IMR-90 (cell line): ENCODE measurements at regions not wholly inside any gene's neighbourhood (a gene's known extent, or its start where the extent isn't known, plus 50 kb on each side); places are given as distances from the start of the nearest gene placed in this dataset.

Source experiments
- POLR2A ChIP-seq: IDR thresholded peaks from 2 replicates; pipeline ENCODE4 v1.6.1; 2012; ENCODE audit warnings: mild to moderate bottlenecking, low read depth, low read length
- SMC3 ChIP-seq: fragments of 150-350 bp; IDR thresholded peaks from 2 replicates; pipeline ENCODE4 v1.6.1; 2016; ENCODE audit warnings: low read depth, mild to moderate bottlenecking, antibody characterized with exemption, low read length, moderate library complexity
- TF ChIP-seq, protein P1 (sequence below): conservative IDR thresholded peaks from 2 replicates; pipeline ENCODE4 v1.5.1; 2012; ENCODE audit warnings: mild to moderate bottlenecking, low read depth, low read length, improper control_type of control experiment
- TF ChIP-seq, protein P2 (sequence below): fragments of 150-350 bp; IDR thresholded peaks from 2 replicates; pipeline ENCODE4 v1.6.1; 2016; ENCODE audit warnings: low read depth, mild to moderate bottlenecking, low read length, moderate library complexity, borderline replicate concordance

DNA sequence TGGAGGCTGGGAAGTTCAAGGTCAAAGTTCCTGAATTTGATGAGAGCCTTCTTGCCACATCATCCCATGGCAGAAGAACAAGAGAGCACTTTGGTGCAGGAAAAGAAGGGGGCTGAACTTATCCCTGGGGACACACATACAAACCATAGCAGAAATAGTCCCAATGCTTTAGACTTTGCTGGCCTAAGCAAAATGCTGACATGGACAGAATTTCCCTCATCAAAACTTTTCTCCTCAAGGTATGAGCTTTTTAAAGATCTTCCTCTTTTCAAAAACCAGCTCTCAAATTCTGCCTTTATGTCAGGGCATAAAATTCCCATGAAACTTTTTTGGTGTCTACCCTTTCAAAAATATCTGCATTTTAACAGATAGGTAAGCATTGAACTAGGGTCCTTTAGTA lies 341.8 kb upstream of the SMARCA2 start:
- TF ChIP-seq, protein P1, sequence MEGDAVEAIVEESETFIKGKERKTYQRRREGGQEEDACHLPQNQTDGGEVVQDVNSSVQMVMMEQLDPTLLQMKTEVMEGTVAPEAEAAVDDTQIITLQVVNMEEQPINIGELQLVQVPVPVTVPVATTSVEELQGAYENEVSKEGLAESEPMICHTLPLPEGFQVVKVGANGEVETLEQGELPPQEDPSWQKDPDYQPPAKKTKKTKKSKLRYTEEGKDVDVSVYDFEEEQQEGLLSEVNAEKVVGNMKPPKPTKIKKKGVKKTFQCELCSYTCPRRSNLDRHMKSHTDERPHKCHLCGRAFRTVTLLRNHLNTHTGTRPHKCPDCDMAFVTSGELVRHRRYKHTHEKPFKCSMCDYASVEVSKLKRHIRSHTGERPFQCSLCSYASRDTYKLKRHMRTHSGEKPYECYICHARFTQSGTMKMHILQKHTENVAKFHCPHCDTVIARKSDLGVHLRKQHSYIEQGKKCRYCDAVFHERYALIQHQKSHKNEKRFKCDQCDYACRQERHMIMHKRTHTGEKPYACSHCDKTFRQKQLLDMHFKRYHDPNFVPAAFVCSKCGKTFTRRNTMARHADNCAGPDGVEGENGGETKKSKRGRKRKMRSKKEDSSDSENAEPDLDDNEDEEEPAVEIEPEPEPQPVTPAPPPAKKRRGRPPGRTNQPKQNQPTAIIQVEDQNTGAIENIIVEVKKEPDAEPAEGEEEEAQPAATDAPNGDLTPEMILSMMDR = no peak
- no peak for TF ChIP-seq SMC3
- TF ChIP-seq, protein P2, sequence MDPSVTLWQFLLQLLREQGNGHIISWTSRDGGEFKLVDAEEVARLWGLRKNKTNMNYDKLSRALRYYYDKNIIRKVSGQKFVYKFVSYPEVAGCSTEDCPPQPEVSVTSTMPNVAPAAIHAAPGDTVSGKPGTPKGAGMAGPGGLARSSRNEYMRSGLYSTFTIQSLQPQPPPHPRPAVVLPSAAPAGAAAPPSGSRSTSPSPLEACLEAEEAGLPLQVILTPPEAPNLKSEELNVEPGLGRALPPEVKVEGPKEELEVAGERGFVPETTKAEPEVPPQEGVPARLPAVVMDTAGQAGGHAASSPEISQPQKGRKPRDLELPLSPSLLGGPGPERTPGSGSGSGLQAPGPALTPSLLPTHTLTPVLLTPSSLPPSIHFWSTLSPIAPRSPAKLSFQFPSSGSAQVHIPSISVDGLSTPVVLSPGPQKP = no peak
- TF ChIP-seq POLR2A = no peak
